ENCODE measurements at regions not wholly inside any gene's neighbourhood (a gene's known extent, or its start where the extent isn't known, plus 50 kb on each side); places are given as distances from the start of the nearest gene placed in this dataset.

GRCh38 chr1:217369271-217369981 is 261.5 kb downstream of the GPATCH2 start:
- H3K27ac ChIP-seq, result no peak overlapping the region
- TF ChIP-seq ZSCAN20 (CRISPR knock-in tag; IDR thresholded peaks at IDR 0.05) (no peak), RFX5 (IDR thresholded peaks at IDR 0.05) (no peak), CBX2 (IDR thresholded peaks at IDR 0.05; ENCODE audit: borderline replicate concordance, low read depth) (no peak), FOSL2 (IDR thresholded peaks at IDR 0.05) (no peak), FOSL2 (CRISPR knock-in tag; IDR thresholded peaks at IDR 0.05) (no peak), RNF2 (IDR thresholded peaks at IDR 0.05; ENCODE audit: borderline replicate concordance, low read depth) (no peak), KDM1A (IDR thresholded peaks at IDR 0.05; ENCODE audit: low read depth) (no peak), ESRRA (IDR thresholded peaks at IDR 0.05; ENCODE audit: borderline replicate concordance, low read length) (no peak), RCOR1 (IDR thresholded peaks at IDR 0.05; ENCODE audit: low read depth, low read length) (no peak), CEBPB (IDR thresholded peaks at IDR 0.05) (no peak), FOSB (CRISPR knock-in tag; IDR thresholded peaks at IDR 0.05) (no peak)
- TF ChIP-seq, protein P1, sequence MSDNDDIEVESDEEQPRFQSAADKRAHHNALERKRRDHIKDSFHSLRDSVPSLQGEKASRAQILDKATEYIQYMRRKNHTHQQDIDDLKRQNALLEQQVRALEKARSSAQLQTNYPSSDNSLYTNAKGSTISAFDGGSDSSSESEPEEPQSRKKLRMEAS (IDR thresholded peaks at IDR 0.05), result no peak
- TF ChIP-seq, protein P2, sequence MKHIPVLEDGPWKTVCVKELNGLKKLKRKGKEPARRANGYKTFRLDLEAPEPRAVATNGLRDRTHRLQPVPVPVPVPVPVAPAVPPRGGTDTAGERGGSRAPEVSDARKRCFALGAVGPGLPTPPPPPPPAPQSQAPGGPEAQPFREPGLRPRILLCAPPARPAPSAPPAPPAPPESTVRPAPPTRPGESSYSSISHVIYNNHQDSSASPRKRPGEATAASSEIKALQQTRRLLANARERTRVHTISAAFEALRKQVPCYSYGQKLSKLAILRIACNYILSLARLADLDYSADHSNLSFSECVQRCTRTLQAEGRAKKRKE (CRISPR knock-in tag; IDR thresholded peaks at IDR 0.05; ENCODE audit: low read depth), result no peak
- ChIA-PET POLR2A (no interaction called here), CTCF (no interaction called here)
- no peaks in the 10 kb centered on the region for H3K4me1 ChIP-seq
- 33% methylated on average over 8 of the region's 8 CpGs for WGBS (ENCODE audit: missing lambda C conversion rate)
- no peak overlapping the region for H3K4me3 ChIP-seq
- DNase-seq (ENCODE audit: low read depth in 1 of 2, low spot score in 1 of 2), result no peak
- ATAC-seq, result no peak
- no peak overlapping the region for H3K4me2 ChIP-seq
- FAIRE-seq, result no peak
- no peaks in the 10 kb centered on the region for H3K9me3 ChIP-seq

GRCh38 chr1:217364220-217364619 is 266.7 kb downstream of the GPATCH2 start:
- ATAC-seq (no peak), DNase-seq (ENCODE audit: low read depth in 1 of 2, low spot score in 1 of 2) (no peak), FAIRE-seq (no peak)
- H3K4me2 ChIP-seq, result no peak overlapping the region
- H3K4me1 ChIP-seq, result no peaks in the 10 kb centered on the region
- ChIA-PET POLR2A (no interaction called here), CTCF (interaction anchor here (0.5 to 0.9 kb wide), 2 partner anchors 11 to 25 kb away, joined by 3 to 4 read pairs; no protein-coding TSS in a partner anchor)
- WGBS (ENCODE audit: missing lambda C conversion rate), result 73% methylated on average over 3 of the region's 3 CpGs
- no peaks in the 10 kb centered on the region for H3K9me3 ChIP-seq
- no peak overlapping the region for H3K4me3 ChIP-seq
- H3K27ac ChIP-seq, result no peak overlapping the region
- no peak for TF ChIP-seq CTCF (IDR thresholded peaks at IDR 0.05)
- no peak for TF ChIP-seq SREBF2 (IDR thresholded peaks at IDR 0.05)
- no peak for TF ChIP-seq CEBPB (IDR thresholded peaks at IDR 0.05)
- TF ChIP-seq BHLHE40 (IDR thresholded peaks at IDR 0.05; ENCODE audit: low read depth, low read length), result no peak
- TF ChIP-seq CHD4 (IDR thresholded peaks at IDR 0.05; ENCODE audit: borderline replicate concordance), result no peak
- TF ChIP-seq RCOR1 (IDR thresholded peaks at IDR 0.05; ENCODE audit: low read depth, low read length), result no peak
- TF ChIP-seq MAFK (IDR thresholded peaks at IDR 0.05; ENCODE audit: partially characterized antibody), result no peak

DNA sequence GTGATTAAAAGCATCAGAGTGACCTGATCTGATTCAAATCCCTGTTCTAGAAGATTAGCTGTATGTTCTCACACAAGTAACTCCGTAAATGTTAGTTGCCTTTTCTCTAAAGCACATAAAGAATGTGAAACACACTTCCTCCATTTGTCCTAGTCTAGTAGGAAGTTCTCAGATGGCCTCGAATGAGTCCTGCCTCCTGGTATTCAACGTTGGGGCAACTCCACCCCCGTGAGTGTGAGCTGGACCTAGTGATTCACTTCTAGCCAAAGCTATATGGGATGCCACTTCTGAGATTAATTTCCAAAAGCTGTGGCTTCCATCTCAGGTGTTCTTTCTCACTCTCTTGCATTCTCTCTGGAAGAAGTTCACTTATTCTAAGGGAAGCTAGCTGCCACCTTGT is 267.6 kb downstream of the GPATCH2 start:
- Histone ChIP-seq H3K27ac (no peak overlapping the region), H3K4me1 (no peaks in the 10 kb centered on the region), H3K9me3 (no peaks in the 10 kb centered on the region), H3K4me3 (no peak overlapping the region), H3K4me2 (no peak overlapping the region)
- TF ChIP-seq JUN (IDR thresholded peaks at IDR 0.05), result no peak
- no peak for TF ChIP-seq KDM5A (IDR thresholded peaks at IDR 0.05)
- no peak for TF ChIP-seq EHMT2 (IDR thresholded peaks at IDR 0.05; ENCODE audit: low read depth)
- TF ChIP-seq HOXA7 (CRISPR knock-in tag; IDR thresholded peaks at IDR 0.05), result no peak
- no peak for TF ChIP-seq FOSB (CRISPR knock-in tag; IDR thresholded peaks at IDR 0.05)
- no peak for TF ChIP-seq RNF2 (IDR thresholded peaks at IDR 0.05; ENCODE audit: borderline replicate concordance, low read depth)
- TF ChIP-seq ZFP36 (IDR thresholded peaks at IDR 0.05; ENCODE audit: borderline replicate concordance, partially characterized antibody), result no peak
- no peak for TF ChIP-seq BCL3 (IDR thresholded peaks at IDR 0.05)
- TF ChIP-seq EHF (CRISPR knock-in tag; IDR thresholded peaks at IDR 0.05), result no peak
- no peak for TF ChIP-seq TP53 (CRISPR knock-in tag; IDR thresholded peaks at IDR 0.05)
- TF ChIP-seq MAZ (IDR thresholded peaks at IDR 0.05; ENCODE audit: borderline replicate concordance, low read depth, low read length), result no peak
- no peak for FAIRE-seq
- ATAC-seq, result no peak
- 20% methylated on average over 4 of the region's 4 CpGs for WGBS (ENCODE audit: missing lambda C conversion rate)
- CTCF ChIA-PET, result no interaction called here
- POLR2A ChIA-PET, result no interaction called here
- DNase-seq (ENCODE audit: low read depth in 1 of 2, low spot score in 1 of 2), result no peak

All from A549 (cell line).